Panc1 (cell line): ENCODE measurements at regions not wholly inside any gene's neighbourhood (a gene's known extent, or its start where the extent isn't known, plus 50 kb on each side); places are given as distances from the start of the nearest gene placed in this dataset.

ENCODE experiments used
- SIN3A ChIP-seq: IDR thresholded peaks from 2 replicates; pipeline ENCODE4 v1.6.1; 2012; ENCODE audit warnings: low read depth, mild to moderate bottlenecking, low read length, moderate library complexity, borderline replicate concordance; ENCODE audit not compliant: insufficient read depth
- TF ChIP-seq, protein P1 (sequence below): fragments of 450-650 bp; IDR thresholded peaks from 2 replicates; pipeline ENCODE4 v1.5.1; 2017; ENCODE audit warnings: mild to moderate bottlenecking

DNA sequence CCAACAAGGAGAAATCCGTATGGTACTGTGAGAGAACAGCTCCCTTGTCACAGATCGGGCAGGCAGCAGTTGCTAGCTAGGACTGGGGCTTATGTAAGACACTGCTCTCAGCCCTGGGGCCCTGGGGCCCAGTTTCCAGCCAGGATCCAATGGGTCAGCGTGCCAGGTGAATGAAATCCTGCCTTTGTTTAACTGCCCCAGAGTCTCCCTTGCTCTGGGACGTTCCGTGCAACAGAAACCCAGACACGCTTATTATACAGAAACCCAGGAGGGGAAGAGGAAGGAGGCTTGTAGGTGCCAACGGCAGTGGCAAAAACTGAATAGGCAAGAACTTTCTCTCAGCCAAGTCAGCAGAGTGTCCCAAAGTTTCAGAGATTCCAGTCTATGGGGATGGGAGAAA lies 110.6 kb downstream of the DIO2 start:
- TF ChIP-seq, protein P1, sequence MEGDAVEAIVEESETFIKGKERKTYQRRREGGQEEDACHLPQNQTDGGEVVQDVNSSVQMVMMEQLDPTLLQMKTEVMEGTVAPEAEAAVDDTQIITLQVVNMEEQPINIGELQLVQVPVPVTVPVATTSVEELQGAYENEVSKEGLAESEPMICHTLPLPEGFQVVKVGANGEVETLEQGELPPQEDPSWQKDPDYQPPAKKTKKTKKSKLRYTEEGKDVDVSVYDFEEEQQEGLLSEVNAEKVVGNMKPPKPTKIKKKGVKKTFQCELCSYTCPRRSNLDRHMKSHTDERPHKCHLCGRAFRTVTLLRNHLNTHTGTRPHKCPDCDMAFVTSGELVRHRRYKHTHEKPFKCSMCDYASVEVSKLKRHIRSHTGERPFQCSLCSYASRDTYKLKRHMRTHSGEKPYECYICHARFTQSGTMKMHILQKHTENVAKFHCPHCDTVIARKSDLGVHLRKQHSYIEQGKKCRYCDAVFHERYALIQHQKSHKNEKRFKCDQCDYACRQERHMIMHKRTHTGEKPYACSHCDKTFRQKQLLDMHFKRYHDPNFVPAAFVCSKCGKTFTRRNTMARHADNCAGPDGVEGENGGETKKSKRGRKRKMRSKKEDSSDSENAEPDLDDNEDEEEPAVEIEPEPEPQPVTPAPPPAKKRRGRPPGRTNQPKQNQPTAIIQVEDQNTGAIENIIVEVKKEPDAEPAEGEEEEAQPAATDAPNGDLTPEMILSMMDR, result no peak
- TF ChIP-seq SIN3A, result no peak
